ENCODE measurements at regions not wholly inside any gene's neighbourhood (a gene's known extent, or its start where the extent isn't known, plus 50 kb on each side); places are given as distances from the start of the nearest gene placed in this dataset.

DNA sequence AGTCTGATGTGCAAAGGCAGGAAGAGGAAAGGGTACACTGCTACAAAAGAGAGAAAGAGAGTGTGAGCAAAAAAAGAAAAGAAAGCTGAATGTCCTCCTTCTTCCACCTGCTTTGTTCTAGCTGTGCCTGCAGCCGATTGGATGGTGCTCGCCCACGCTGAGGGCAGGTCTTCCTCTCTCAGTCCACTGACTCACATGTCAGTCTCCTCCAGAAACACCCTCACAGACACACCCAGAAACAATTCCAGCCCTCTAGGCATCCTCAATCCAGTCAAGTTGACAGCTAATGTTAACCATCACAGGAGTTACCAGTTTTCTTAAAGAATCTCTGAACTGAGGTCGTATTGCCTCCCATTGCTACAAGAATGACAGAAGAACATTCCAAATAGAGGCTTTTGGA lies 411.9 kb upstream of the SASH1 start:
- ATAC-seq = peak; percentile 53; the same call in 1 of the 2 replicates
- CTCF ChIA-PET = no interaction called here
- no peaks in the 10 kb centered on the region for H3K27me3 ChIP-seq (ENCODE audit: insufficient read depth, low read length)
- POLR2A ChIA-PET = no interaction called here
- H3K4me3 ChIP-seq (replicated peaks in 1 of 2; ENCODE audit: low read depth in 1 of 2, low read length in 2 of 2) = no peak overlapping the region
- H3K4me1 ChIP-seq (ENCODE audit: control insufficient read depth in 1 of 2, insufficient read depth in 2 of 2, low read length in 2 of 2) = no peaks in the 10 kb centered on the region
- no peak overlapping the region for H2AFZ ChIP-seq (ENCODE audit: low read depth, low read length, poor library complexity, severe bottlenecking)
- no peak overlapping the region for H3K4me2 ChIP-seq (ENCODE audit: low read length)
- no peak overlapping the region for H3K9ac ChIP-seq (ENCODE audit: low read length)
- no peaks in the 10 kb centered on the region for H3K9me2 ChIP-seq (ENCODE audit: insufficient read depth)
- no peaks in the 10 kb centered on the region for H3K36me3 ChIP-seq (ENCODE audit: control insufficient read depth in 1 of 2, insufficient read depth in 2 of 2, low read length in 2 of 2)
- no TSS peak for BruUV-seq (replicated peaks)
- RAD21 ChIA-PET (ENCODE audit: low non-redundant PET in 1 of 2, low total read pairs in 2 of 2, uncharacterized antibody in 2 of 2, unreplicated experiment in 2 of 2) = no interaction called here
- no peak for TF ChIP-seq SP1 (IDR thresholded peaks at IDR 0.05; ENCODE audit: low read depth)
- TF ChIP-seq POLR2A (IDR thresholded peaks at IDR 0.05; ENCODE audit: borderline replicate concordance, extremely low read depth, insufficient read depth, insufficient read length) = no peak
- no peak for TF ChIP-seq SRF (IDR thresholded peaks at IDR 0.05; ENCODE audit: low read depth)
- TF ChIP-seq SIN3A (IDR thresholded peaks at IDR 0.05; ENCODE audit: low read depth) = no peak
- no peak for TF ChIP-seq CBX3 (IDR thresholded peaks at IDR 0.05; ENCODE audit: low read depth)
- TF ChIP-seq TCF7L2 (IDR thresholded peaks at IDR 0.05; ENCODE audit: borderline replicate concordance, extremely low read depth, insufficient read depth, insufficient read length) = no peak
- TF ChIP-seq RAD21 (IDR thresholded peaks at IDR 0.05; ENCODE audit: low read depth) = no peak
- TF ChIP-seq EZH2 (IDR thresholded peaks at IDR 0.05) = no peak
- no peak for TF ChIP-seq JUND (IDR thresholded peaks at IDR 0.05)
- TF ChIP-seq EZH2phosphoT487 (IDR thresholded peaks at IDR 0.05; ENCODE audit: borderline replicate concordance) = no peak
- no peak for TF ChIP-seq CTCF (IDR thresholded peaks at IDR 0.05 in 2 of 3, conservative IDR thresholded peaks at IDR 0.05 in 1 of 3; ENCODE audit: borderline replicate concordance in 1 of 3, insufficient read depth in 1 of 3, low read depth in 2 of 3, low read length in 2 of 3)
- TF ChIP-seq MAX (IDR thresholded peaks at IDR 0.05) = no peak
- TF ChIP-seq EGR1 (IDR thresholded peaks at IDR 0.05; ENCODE audit: low read depth) = no peak
- TF ChIP-seq POLR2AphosphoS5 (IDR thresholded peaks at IDR 0.05; ENCODE audit: low read depth, low read length) = no peak
- TF ChIP-seq ZBTB33 (IDR thresholded peaks at IDR 0.05; ENCODE audit: extremely low read depth, insufficient replicate concordance, low read length) = no peak
- TF ChIP-seq CEBPB (IDR thresholded peaks at IDR 0.05; ENCODE audit: low read depth) = no peak
- H3K27ac ChIP-seq (ENCODE audit: low read depth, low read length) = no peak overlapping the region
- no peaks in the 10 kb centered on the region for H3K79me2 ChIP-seq (ENCODE audit: insufficient read depth, low read length)
- no peak for DNase-seq (ENCODE audit: low read depth, low spot score)
- H4K20me1 ChIP-seq (ENCODE audit: insufficient read depth) = no peaks in the 10 kb centered on the region
- intact Hi-C loops (cut with micrococcal nuclease) = no loop called here
- 0 out of 4 replicates have a peak, but pooled peaks cover 0 to 3% of the 10 kb centered on the region in 2 experiments for H3K9me3 ChIP-seq (ENCODE audit: control insufficient read depth in 1 of 2, insufficient read depth in 1 of 2, low read depth in 1 of 2, low read length in 2 of 2)
